Peyer's patch (tissue), 4 donors: ENCODE measurements at regions not wholly inside any gene's neighbourhood (a gene's known extent, or its start where the extent isn't known, plus 50 kb on each side); places are given as distances from the start of the nearest gene placed in this dataset.

Source experiments
- POLR2A ChIP-seq, 2 donors: fragments of 450-650 bp; IDR thresholded peaks; one replicate each; pipeline ENCODE4 v1.5.1; 2017; ENCODE audit warnings: antibody characterized with exemption in 2 of 2, mild to moderate bottlenecking in 2 of 2, moderate library complexity in 2 of 2
- TF ChIP-seq, protein P1 (sequence below), 6 experiments: fragments of 450-650 bp in 4 of 6; fragments of 200-600 bp in 2 of 6; sonication (generic) in 1 of 6; IDR thresholded peaks; one replicate each; pipeline ENCODE4 v1.5.1; 2017 to 2019; ENCODE audit warnings: antibody characterized with exemption in 6 of 6, mild to moderate bottlenecking in 3 of 6, moderate library complexity in 1 of 6

DNA sequence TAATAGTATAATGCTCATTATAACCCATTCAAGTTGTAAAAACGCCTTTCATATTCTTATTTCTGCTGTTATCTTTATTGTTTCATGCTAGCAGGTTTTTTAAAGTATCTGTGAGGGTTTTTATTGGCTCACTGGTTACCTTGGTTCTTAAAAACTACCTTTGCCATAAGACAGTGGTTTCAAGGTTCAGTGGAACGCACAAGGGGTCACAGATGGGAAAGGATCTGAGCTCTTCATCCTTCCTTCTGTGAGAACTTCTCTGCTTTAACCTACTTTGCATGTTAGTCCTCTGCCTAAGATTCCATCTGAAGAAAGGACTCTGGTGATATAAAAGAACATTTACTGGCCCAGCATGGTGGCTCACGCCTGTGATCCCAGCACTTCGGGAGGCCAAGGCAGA lies 492.6 kb downstream of the CD83 start:
- TF ChIP-seq, protein P1, sequence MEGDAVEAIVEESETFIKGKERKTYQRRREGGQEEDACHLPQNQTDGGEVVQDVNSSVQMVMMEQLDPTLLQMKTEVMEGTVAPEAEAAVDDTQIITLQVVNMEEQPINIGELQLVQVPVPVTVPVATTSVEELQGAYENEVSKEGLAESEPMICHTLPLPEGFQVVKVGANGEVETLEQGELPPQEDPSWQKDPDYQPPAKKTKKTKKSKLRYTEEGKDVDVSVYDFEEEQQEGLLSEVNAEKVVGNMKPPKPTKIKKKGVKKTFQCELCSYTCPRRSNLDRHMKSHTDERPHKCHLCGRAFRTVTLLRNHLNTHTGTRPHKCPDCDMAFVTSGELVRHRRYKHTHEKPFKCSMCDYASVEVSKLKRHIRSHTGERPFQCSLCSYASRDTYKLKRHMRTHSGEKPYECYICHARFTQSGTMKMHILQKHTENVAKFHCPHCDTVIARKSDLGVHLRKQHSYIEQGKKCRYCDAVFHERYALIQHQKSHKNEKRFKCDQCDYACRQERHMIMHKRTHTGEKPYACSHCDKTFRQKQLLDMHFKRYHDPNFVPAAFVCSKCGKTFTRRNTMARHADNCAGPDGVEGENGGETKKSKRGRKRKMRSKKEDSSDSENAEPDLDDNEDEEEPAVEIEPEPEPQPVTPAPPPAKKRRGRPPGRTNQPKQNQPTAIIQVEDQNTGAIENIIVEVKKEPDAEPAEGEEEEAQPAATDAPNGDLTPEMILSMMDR (IDR thresholded peaks at IDR 0.05), result no peak
- no peak for TF ChIP-seq POLR2A (IDR thresholded peaks at IDR 0.05)
